Hematopoietic multipotent progenitor cell treated with erythropoietin and hydrocortisone succinate and interleukin-3 and kit ligand, for 17 days (in vitro differentiated cells): ENCODE measurements at regions not wholly inside any gene's neighbourhood (a gene's known extent, or its start where the extent isn't known, plus 50 kb on each side); places are given as distances from the start of the nearest gene placed in this dataset.

Experiments used
- DNase-seq: peaks from one replicate; pipeline ENCODE4 v3.0.0-alpha.2; 2015; ENCODE audit warnings: low spot score

DNA sequence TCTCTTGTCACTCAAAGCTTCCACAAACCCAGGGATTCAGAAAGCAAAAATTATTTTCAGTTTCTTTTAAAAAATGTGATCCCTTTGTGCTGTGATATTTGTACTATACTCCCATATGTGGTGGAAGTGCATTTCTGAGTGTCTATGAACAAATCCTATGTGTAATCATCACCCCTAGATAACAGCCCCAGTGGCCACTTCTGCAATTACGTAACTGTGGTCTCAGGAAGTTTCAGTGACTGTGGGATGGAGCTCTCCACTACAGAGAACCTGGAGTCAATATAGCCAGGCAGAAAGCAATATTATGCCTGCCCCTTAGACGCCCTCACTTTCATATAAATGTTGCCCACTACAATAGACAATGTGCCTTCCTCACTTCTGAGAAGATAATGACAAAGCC lies 1101.7 kb upstream of the GHITM start:
- DNase-seq, result no peak

- no peak for DNase-seq
Measured at GRCh38 chr10:83038631-83039030, 1100.7 kb upstream of the GHITM start.

DNA sequence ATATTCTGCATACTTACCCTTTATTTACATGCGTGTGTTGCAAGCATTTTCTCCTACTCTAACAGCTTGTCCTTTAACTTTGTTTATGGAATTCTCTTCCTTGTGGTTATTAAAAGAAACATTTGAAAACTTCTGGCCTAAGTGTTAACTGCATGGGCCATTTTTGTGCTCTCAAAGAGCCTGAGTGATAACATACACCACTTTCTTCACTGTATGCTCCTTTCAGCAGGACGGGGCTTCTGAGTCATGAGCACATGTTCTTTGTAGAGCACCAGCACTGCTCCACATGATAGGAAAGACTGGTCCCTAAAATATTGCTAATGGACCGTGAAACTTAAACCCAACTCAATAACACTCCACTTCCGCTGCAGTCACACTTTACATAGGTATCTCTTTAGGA lies 1093.6 kb upstream of the GHITM start:
- DNase-seq, result no peak

GRCh38 chr10:83050815-83051214 lies 1088.5 kb upstream of the GHITM start:
- DNase-seq, result no peak

- DNase-seq, result no peak
Measured at GRCh38 chr10:83062871-83063270, 1076.4 kb upstream of the GHITM start.

DNA sequence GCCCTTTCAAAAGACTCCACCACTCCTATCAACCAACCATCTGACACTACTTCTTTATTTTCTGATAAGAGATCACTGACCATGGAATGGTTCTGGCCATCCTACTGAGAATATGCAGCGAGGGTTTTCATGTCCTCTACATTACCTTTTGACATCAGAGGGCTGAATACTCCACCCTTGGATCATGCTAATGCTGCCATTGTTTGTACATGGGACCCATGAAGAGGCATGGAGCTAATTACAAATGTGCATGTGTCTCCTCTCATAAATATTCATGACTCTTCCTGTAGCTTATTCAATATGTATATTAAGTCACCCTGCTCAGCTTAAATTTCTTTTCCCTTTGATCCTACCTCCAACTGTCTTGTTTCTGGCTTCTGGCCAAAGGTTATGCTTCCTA lies 1065.8 kb upstream of the GHITM start:
- DNase-seq, result no peak

- DNase-seq, result no peak
Measured at GRCh38 chr10:83075016-83075814, 1064.1 kb upstream of the GHITM start.

DNA sequence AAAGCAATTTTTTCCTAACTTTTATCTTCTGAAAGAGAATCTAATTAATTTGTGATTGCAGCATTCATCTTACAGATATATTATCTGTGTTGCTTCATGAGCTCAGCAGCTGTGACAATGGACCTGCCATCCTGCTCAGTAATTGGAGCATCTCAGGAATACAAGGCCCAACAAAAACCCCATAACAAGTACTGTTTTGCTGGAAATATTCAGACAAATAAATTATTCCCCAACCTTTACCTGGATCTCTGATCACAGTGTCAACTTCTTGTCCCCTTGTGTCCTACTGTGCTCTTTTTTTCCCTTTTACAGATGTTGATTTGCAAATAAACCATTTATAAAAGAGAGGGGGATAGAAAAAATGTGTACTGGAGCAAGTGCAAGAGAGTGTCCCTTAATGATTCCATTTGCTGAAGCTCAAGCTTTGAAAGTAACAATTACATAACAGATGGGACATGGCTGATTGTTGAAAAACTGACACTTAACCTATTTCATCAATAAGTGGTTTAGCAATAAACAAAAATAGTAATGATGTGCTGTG lies 1063.4 kb upstream of the GHITM start:
- DNase-seq, result no peak

DNA sequence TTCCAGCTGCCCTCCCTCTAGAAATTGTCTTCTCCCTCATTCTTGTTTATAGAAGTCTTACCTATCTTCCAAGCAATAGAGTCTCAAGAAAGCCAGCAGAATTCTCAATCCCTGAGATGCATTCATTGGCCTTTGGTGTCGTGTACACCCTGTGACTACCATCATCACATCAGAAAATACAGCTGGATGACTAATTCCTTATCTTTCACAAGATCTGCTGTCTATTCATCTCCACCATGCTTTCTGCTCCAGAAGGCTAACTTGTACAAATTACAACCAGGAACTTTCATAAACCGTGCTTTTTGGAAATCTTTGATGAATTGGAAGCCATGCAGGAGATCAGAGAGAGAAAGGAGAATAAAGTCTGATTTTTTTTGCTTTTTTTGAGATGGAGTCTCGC lies 1062.9 kb upstream of the GHITM start:
- DNase-seq, result no peak

DNA sequence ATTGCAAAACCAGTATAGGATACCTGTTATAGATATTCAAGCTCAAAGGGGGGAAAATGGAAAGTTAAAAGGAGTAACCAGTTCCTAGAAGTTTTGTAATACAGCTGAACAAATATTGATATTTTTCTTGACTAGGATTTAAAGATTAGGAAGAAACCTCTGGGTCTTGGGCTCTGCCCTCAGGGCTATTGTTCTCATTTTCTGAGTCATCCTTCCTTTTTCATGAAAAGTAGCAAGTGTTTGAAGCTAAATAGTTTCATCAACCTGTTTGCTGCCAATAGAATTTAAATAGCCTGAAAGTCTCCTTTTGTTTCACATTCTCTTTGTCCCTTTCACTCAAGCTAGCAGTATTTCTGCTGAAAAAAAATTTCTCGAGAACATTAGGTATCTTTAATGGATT lies 1061.1 kb upstream of the GHITM start:
- DNase-seq, result no peak

DNA sequence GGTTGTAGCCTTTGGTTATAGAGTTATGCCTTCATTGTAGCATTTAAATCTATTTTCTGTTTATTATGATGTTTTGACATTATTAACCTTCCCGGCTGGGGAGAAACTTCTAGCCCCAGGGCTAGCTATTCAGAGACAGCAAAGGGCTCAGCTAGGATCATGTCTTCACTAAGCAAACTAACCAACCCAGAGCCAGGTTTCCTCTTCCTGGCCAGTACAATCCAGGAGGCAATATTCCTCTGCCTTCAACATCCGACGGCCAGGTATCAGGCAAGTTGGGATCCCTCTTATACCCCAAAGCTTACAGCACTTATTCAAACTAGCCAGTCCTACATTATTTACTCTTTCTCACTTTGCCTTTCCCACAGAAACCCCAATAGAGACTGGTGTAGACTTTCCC lies 1060.7 kb upstream of the GHITM start:
- no peak for DNase-seq

DNA sequence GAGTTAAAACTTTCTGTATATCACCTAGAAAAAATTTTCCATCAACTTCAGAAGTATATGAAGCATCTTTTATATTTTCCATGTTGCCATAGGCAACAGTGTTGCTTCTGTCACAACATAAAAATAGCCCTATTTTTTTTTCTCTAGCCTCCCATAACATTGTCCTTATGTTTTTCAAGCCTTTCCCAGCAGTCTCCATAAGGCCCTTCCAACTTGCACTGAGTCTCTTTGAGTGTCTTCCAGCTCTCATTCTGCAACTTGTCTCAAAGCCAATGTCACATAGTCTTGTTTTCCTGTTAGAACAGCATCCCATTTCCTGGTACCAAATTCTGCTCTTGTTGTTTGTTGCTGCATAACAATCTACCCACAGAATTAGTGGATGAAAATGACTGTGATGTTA lies 1055.5 kb upstream of the GHITM start:
- no peak for DNase-seq

GRCh38 chr10:83089335-83089734 lies 1050.0 kb upstream of the GHITM start:
- DNase-seq, result no peak

- DNase-seq, result no peak
Measured at GRCh38 chr10:83104616-83105015, 1034.7 kb upstream of the GHITM start.

GRCh38 chr10:83108565-83109333 lies 1030.6 kb upstream of the GHITM start:
- DNase-seq, result no peak

DNA sequence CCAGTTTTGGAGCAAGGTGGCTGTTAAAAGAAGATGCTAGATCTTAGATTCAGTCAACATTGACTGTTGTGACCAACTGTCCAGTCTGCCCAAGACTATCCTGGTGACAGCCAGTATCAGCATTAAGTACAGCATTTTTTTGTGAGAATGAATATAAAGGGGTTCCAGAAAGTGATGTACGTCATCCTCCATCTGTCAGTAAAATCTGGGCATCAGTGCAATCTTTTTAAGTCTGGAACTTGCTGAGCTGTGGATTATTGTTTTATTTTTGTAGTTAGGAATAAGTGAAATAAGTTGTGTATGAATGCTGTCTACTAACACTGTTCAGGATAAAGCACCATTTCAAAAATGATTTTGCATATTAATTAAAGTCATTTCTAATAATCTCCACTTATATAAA lies 1020.0 kb upstream of the GHITM start:
- DNase-seq, result no peak

- no peak for DNase-seq
Measured at GRCh38 chr10:83122336-83122735, 1017.0 kb upstream of the GHITM start.

GRCh38 chr10:83127942-83128575 lies 1011.2 kb upstream of the GHITM start:
- no peak for DNase-seq

DNA sequence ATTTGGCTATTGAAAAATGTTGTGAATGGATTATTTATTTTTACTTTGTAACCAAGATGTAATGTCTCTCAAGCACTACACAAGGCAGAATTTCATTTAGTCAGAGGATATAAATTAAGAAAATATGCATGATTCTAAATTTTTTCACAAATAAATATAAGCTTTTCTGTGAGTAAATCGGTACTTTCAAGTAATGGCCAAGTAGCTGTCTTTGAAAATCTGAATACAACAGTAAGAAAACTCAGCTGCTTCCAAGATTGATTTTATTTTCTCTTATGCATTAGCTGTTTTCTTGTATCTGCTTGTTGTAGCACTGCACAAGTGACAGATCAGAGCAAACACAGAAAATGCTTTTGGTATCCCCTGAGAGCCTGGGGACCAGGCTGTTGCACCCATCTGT lies 998.5 kb upstream of the GHITM start:
- no peak for DNase-seq

DNA sequence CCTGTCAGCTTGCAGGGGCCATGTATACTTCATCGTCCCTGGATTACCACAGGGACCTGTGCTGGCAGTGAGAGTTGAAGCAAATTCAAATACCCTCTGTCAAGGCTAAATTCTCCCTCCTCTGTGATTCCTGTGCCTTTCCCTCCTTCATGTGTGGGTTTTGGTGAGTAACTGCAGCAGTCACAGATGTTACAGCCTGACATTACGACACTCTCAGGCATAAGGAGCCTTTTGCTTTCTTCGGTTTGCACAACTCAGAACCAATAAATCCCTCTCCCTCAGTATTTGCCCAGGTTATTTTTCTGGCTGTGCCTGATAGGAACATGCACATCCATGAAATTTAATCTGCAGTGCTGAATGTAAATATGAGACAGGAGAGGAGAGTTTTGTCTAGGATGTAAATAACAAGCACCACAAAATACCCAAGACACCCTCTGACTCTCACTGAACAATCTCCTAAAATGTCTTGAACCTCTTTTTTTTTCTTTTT lies 997.2 kb upstream of the GHITM start:
- DNase-seq, result no peak

DNA sequence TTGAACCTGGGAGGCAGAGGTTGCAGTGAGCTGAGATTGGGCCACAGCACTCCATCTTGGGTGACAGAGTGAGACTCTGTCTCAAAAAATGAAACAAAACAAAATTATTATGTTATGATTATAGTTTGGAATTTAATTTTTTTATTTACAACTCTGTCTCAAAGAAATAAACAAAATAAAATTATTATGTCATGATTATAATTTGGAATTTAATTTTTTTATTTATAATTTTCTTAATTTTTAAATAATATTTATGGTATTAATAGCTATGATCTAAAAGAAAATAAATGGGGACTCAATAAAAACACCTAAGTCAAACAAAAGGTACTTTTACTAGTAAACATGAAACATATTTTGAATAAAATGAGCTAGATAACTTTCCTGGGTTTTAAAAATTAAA lies 994.8 kb upstream of the GHITM start:
- DNase-seq, result no peak

DNA sequence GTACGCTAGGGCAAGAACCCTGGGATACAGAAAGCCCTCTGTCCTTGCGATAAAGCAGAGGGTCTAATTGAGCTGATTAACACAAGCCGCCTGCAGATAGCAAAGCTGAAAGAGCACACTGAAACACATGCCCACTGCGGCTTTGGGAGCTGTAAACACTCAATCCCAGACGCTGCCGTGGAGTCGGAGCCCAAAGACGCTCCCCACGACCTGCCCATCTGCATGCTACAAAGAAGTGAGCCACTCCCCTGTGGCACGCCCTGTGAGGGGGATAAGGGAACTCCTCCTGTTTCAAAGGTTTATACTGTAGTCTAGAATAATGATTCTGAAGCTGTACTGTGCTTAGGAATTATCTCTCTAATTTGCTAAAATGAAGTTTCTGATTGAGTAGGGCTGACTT lies 985.6 kb upstream of the GHITM start:
- DNase-seq, result no peak

DNA sequence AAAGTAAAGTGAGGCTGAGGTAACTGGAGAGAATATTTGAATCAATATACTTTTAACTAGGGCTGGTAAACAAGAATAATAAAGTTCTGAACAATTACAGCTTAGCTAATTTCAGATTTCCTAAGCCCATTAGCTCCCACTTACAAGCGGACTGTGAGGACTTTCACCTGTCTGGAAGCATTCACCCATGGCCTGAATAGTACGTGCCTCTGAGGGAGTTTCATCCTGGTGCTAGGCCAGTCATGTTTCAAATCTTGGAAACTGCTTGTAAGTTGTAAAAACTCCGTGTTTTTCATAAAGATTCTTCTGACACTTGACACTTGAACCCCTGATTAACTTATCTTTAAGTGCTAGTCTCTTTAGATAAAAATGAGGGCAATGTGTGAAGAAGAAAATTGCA lies 975.2 kb upstream of the GHITM start:
- DNase-seq, result no peak
